ENCODE measurements at regions not wholly inside any gene's neighbourhood (a gene's known extent, or its start where the extent isn't known, plus 50 kb on each side); places are given as distances from the start of the nearest gene placed in this dataset.
"Not testable (repeated sequence)": the region's sequence is repeated elsewhere in the genome, so short reads cannot be mapped to it uniquely, and the experiment has no call there.

GRCh38 chr7:66438703-66439405 lies 189.8 kb upstream of the KCTD7 start:
- H3K4me3 ChIP-seq (ENCODE audit: low read length); H3K9me3 ChIP-seq (ENCODE audit: insufficient read depth, low read depth, low read length); H3K36me3 ChIP-seq (ENCODE audit: insufficient read depth, low read length); H3K9ac ChIP-seq (ENCODE audit: low read depth, low read length); H3K27me3 ChIP-seq (ENCODE audit: insufficient read depth, low read length); H3K4me1 ChIP-seq (ENCODE audit: insufficient read depth, low read length); H3K27ac ChIP-seq (ENCODE audit: low read depth, low read length): not testable (repeated sequence)
- no CpG with 5 or more reads among the region's 1 CpG for WGBS

- no peak overlapping the region for H3K4me3 ChIP-seq (ENCODE audit: low read length)
- no peaks in the 10 kb centered on the region for H3K4me1 ChIP-seq (ENCODE audit: insufficient read depth, low read length)
- H3K36me3 ChIP-seq (ENCODE audit: insufficient read depth, low read length): no peaks in the 10 kb centered on the region
- H3K27ac ChIP-seq (ENCODE audit: low read depth, low read length): no peak overlapping the region
- H3K27me3 ChIP-seq (ENCODE audit: insufficient read depth, low read length): no peaks in the 10 kb centered on the region
- WGBS: 92% methylated on average over 4 of the region's 4 CpGs
- H3K9me3 ChIP-seq (ENCODE audit: insufficient read depth, low read depth, low read length): no peaks in the 10 kb centered on the region
- H3K9ac ChIP-seq (ENCODE audit: low read depth, low read length): no peak overlapping the region
Observed at GRCh38 chr7:66442385-66442784, 186.3 kb upstream of the KCTD7 start.

- H3K36me3 ChIP-seq (ENCODE audit: insufficient read depth, low read length): no peaks in the 10 kb centered on the region
- H3K4me3 ChIP-seq (ENCODE audit: low read length): no peak overlapping the region
- H3K9me3 ChIP-seq (ENCODE audit: insufficient read depth, low read depth, low read length): no peaks in the 10 kb centered on the region
- no peaks in the 10 kb centered on the region for H3K4me1 ChIP-seq (ENCODE audit: insufficient read depth, low read length)
- no peaks in the 10 kb centered on the region for H3K27me3 ChIP-seq (ENCODE audit: insufficient read depth, low read length)
- H3K27ac ChIP-seq (ENCODE audit: low read depth, low read length): no peak overlapping the region
- H3K9ac ChIP-seq (ENCODE audit: low read depth, low read length): no peak overlapping the region
Observed at GRCh38 chr7:66443946-66444345, 184.7 kb upstream of the KCTD7 start.

- not testable (repeated sequence) for H3K9me3 ChIP-seq (ENCODE audit: insufficient read depth, low read depth, low read length); H3K4me3 ChIP-seq (ENCODE audit: low read length); H3K4me1 ChIP-seq (ENCODE audit: insufficient read depth, low read length); H3K9ac ChIP-seq (ENCODE audit: low read depth, low read length); H3K36me3 ChIP-seq (ENCODE audit: insufficient read depth, low read length); H3K27ac ChIP-seq (ENCODE audit: low read depth, low read length); H3K27me3 ChIP-seq (ENCODE audit: insufficient read depth, low read length)
- 99% methylated on average over 2 of the region's 2 CpGs for WGBS
Observed at GRCh38 chr7:66447007-66447406, 181.7 kb upstream of the KCTD7 start.

GRCh38 chr7:66450814-66451213 lies 177.9 kb upstream of the KCTD7 start:
- not testable (repeated sequence) for H3K4me3 ChIP-seq (ENCODE audit: low read length); H3K4me1 ChIP-seq (ENCODE audit: insufficient read depth, low read length); H3K36me3 ChIP-seq (ENCODE audit: insufficient read depth, low read length); H3K27me3 ChIP-seq (ENCODE audit: insufficient read depth, low read length); H3K27ac ChIP-seq (ENCODE audit: low read depth, low read length); H3K9me3 ChIP-seq (ENCODE audit: insufficient read depth, low read depth, low read length); H3K9ac ChIP-seq (ENCODE audit: low read depth, low read length)
- 95% methylated on average over 2 of the region's 2 CpGs for WGBS

GRCh38 chr7:66451713-66452112 lies 177.0 kb upstream of the KCTD7 start:
- H3K9me3 ChIP-seq (ENCODE audit: insufficient read depth, low read depth, low read length); H3K9ac ChIP-seq (ENCODE audit: low read depth, low read length); H3K27me3 ChIP-seq (ENCODE audit: insufficient read depth, low read length); H3K27ac ChIP-seq (ENCODE audit: low read depth, low read length); H3K4me3 ChIP-seq (ENCODE audit: low read length); H3K36me3 ChIP-seq (ENCODE audit: insufficient read depth, low read length); H3K4me1 ChIP-seq (ENCODE audit: insufficient read depth, low read length): not testable (repeated sequence)
- 92% methylated on average over 2 of the region's 2 CpGs for WGBS

GRCh38 chr7:66452165-66452564 lies 176.5 kb upstream of the KCTD7 start:
- no peaks in the 10 kb centered on the region for H3K27me3 ChIP-seq (ENCODE audit: insufficient read depth, low read length)
- H3K9ac ChIP-seq (ENCODE audit: low read depth, low read length): no peak overlapping the region
- H3K4me3 ChIP-seq (ENCODE audit: low read length): no peak overlapping the region
- H3K27ac ChIP-seq (ENCODE audit: low read depth, low read length): no peak overlapping the region
- no peaks in the 10 kb centered on the region for H3K36me3 ChIP-seq (ENCODE audit: insufficient read depth, low read length)
- no peaks in the 10 kb centered on the region for H3K9me3 ChIP-seq (ENCODE audit: insufficient read depth, low read depth, low read length)
- 89% methylated on average over 2 of the region's 2 CpGs for WGBS
- no peaks in the 10 kb centered on the region for H3K4me1 ChIP-seq (ENCODE audit: insufficient read depth, low read length)

GRCh38 chr7:66453340-66453739 lies 175.3 kb upstream of the KCTD7 start:
- 94% methylated on average over 6 of the region's 6 CpGs for WGBS
- Histone ChIP-seq H3K36me3 (ENCODE audit: insufficient read depth, low read length) (no peaks in the 10 kb centered on the region), H3K4me1 (ENCODE audit: insufficient read depth, low read length) (no peaks in the 10 kb centered on the region), H3K27me3 (ENCODE audit: insufficient read depth, low read length) (no peaks in the 10 kb centered on the region), H3K4me3 (ENCODE audit: low read length) (no peak overlapping the region), H3K9me3 (ENCODE audit: insufficient read depth, low read depth, low read length) (no peaks in the 10 kb centered on the region), H3K27ac (ENCODE audit: low read depth, low read length) (no peak overlapping the region), H3K9ac (ENCODE audit: low read depth, low read length) (no peak overlapping the region)

- WGBS: 94% methylated on average over 5 of the region's 5 CpGs
- Histone ChIP-seq H3K36me3 (ENCODE audit: insufficient read depth, low read length) (no peaks in the 10 kb centered on the region), H3K4me3 (ENCODE audit: low read length) (no peak overlapping the region), H3K27me3 (ENCODE audit: insufficient read depth, low read length) (no peaks in the 10 kb centered on the region), H3K4me1 (ENCODE audit: insufficient read depth, low read length) (no peaks in the 10 kb centered on the region), H3K27ac (ENCODE audit: low read depth, low read length) (no peak overlapping the region), H3K9ac (ENCODE audit: low read depth, low read length) (no peak overlapping the region), H3K9me3 (ENCODE audit: insufficient read depth, low read depth, low read length) (no peaks in the 10 kb centered on the region)
Observed at GRCh38 chr7:66454600-66455225, 174.0 kb upstream of the KCTD7 start.

GRCh38 chr7:66455432-66455831 lies 173.2 kb upstream of the KCTD7 start:
- H3K27ac ChIP-seq (ENCODE audit: low read depth, low read length); H3K4me3 ChIP-seq (ENCODE audit: low read length); H3K27me3 ChIP-seq (ENCODE audit: insufficient read depth, low read length); H3K36me3 ChIP-seq (ENCODE audit: insufficient read depth, low read length); H3K9me3 ChIP-seq (ENCODE audit: insufficient read depth, low read depth, low read length); H3K4me1 ChIP-seq (ENCODE audit: insufficient read depth, low read length); H3K9ac ChIP-seq (ENCODE audit: low read depth, low read length): not testable (repeated sequence)
- WGBS: no CpG with 5 or more reads among the region's 1 CpG

- not testable (repeated sequence) for H3K4me3 ChIP-seq (ENCODE audit: low read length); H3K4me1 ChIP-seq (ENCODE audit: insufficient read depth, low read length); H3K9me3 ChIP-seq (ENCODE audit: insufficient read depth, low read depth, low read length); H3K36me3 ChIP-seq (ENCODE audit: insufficient read depth, low read length); H3K27ac ChIP-seq (ENCODE audit: low read depth, low read length); H3K27me3 ChIP-seq (ENCODE audit: insufficient read depth, low read length); H3K9ac ChIP-seq (ENCODE audit: low read depth, low read length)
- WGBS: 95% methylated on average over 2 of the region's 2 CpGs
Observed at GRCh38 chr7:66456431-66456830, 172.2 kb upstream of the KCTD7 start.

- H3K36me3 ChIP-seq (ENCODE audit: insufficient read depth, low read length); H3K4me3 ChIP-seq (ENCODE audit: low read length); H3K27ac ChIP-seq (ENCODE audit: low read depth, low read length); H3K27me3 ChIP-seq (ENCODE audit: insufficient read depth, low read length); H3K9me3 ChIP-seq (ENCODE audit: insufficient read depth, low read depth, low read length); H3K4me1 ChIP-seq (ENCODE audit: insufficient read depth, low read length); H3K9ac ChIP-seq (ENCODE audit: low read depth, low read length): not testable (repeated sequence)
- WGBS: 86% methylated on average over 3 of the region's 5 CpGs
Observed at GRCh38 chr7:66458991-66459390, 169.7 kb upstream of the KCTD7 start.

Measured in HUES64 (cell line).